GM18507 (cell line): ENCODE measurements at regions not wholly inside any gene's neighbourhood (a gene's known extent, or its start where the extent isn't known, plus 50 kb on each side); places are given as distances from the start of the nearest gene placed in this dataset.

ENCODE experiments used
- DNase-seq: peaks from one replicate; pipeline ENCODE4 v3.0.0; 2011; ENCODE audit warnings: low read depth; ENCODE audit not compliant: insufficient read length; ENCODE audit errors: extremely low spot score
- FAIRE-seq: peaks from 2 replicates; lab custom pipeline; 2011; peaks lifted over from hg19 to GRCh38; lab: Jason Lieb, UNC

DNA sequence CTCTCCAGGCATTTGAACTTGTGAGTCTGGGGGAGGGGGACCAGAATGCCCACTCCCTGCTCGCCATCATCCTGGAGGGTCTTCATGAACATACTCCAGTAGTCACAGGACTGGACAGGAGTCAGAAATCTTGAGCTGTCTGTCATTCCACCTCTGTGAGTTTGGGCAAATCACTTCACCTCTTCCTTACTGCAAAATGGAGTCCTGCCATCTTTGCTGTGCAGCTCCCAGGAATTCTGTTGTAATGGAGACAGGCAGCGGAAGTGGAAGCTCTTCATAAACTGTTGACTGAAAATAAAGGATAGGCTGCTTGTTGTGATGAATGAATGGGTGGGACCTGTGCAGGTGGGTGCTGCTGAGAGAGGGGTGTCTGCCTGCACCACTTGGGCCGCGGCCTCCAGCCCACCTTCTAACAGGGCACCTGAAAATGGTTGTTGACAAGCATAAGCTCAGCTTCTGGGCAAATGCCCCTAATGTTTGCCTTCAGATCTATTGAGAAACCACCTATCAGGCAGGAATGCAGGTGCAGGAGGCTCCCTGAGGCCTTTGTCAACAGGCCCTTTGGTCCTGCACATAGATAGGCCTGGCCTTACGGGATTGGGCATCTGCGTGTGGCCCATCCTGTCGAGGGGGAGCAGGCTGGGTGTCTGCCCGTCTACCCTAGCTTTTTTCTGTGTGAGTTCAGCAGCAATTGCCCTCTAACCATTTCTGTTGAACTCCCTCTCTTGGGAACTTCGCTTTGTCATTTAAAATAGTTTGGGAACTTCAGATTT, 321.0 kb downstream of the RPS6KC1 start:
- DNase-seq (no peak), FAIRE-seq (no peak)

DNA sequence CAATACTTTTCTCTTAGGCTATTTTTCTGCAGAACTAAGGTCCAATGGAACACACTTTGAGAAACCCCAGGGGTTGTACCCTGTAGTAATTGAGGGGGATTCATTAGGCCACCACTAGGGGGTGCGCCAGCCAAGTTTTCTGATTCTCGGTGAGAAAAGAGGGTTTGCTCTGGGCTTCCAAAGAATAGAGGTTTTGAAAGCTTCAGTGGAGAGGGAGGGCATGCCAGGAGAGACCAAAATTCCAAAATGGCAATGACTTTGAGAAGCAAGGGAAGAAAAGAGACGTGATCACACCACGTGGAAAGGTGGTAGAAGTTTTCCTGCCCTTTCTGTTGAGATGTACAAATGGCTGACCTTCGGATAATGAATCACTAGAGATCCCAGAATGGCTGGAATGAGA, 323.3 kb downstream of the RPS6KC1 start:
- peak; percentile 36 for DNase-seq
- FAIRE-seq: peak; percentile 39

DNA sequence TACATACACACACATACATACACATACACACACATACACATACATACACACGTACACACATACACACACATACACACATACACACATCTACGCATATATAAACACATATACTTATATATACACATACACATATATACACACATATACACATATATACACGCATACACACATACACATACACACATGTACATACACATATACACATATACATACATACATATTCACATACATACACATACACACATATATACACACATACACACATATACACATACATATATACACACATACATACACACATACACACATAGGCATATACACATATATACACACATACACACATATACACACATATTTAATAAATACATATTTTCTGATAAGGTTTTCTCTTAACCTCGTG, 324.0 kb downstream of the RPS6KC1 start:
- DNase-seq (no peak), FAIRE-seq (no peak)

DNA sequence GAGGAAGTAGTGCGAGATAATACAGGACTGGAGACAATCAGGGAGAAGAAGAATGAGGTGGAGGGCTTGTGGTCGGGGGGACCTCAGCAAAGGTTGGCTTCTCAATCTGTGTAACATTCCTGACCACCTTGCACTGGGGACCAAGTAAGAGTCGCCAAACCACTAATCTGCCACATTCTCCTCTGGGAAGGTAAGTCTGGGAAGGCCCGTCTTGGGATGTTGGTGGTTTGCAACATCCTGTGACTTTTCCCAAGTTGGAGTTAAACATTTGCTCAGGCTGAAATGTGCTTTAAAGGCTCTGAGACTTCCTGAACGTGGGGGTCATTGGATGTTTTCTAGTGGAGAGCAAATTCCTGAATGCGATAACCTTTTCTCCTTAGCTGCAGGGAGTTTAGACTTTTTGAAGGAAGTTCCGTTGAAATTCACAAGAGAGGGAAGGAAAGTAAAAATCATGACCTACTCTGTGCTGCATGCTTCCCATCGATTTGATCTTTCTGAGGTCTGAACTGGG, 325.9 kb downstream of the RPS6KC1 start:
- no peak for DNase-seq
- no peak for FAIRE-seq

DNA sequence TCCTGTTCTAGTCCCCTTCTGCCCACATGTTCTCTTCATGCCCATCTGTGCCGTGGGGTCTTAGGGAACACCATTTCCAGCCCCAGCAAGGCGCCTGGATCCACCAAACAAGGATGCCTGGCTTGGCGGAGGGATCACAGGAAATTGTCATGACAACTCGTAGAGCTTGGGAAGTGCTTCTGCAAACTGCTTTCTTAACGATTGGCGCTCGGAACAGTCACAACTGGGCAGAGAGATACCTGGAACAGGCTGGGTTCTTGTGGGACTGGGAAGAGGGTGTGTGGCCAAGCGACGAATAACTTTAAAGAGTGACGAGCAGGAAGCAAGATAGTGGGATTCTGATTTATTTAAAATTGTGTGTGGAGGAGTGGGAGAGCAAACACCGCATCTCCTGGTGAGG, 329.8 kb downstream of the RPS6KC1 start:
- FAIRE-seq: no peak
- no peak for DNase-seq

DNA sequence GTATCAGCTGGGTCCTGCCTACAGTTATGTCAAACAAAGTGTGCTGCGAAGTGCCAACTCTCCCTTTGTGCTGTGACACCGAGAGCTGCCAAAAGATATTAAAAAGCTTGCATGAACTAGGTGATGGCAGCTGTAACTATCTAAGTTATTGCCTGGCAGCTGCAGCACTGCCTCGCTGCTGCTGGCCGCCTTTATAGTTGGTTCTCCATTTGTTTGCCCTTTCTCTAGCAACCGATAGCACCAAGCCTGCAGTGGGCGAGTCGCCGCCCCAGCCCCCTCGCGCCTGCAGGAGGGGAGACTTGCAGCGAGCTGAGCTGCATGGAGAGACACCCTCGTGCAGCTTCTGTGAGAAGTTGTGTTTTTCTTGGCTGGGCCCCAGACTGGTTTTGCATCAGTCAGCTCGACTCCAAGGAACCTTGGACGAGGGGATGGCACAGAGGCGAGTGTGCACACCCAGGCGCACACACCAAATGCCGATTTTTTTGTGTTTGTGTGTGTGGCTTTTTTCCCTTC, 330.6 kb downstream of the RPS6KC1 start:
- DNase-seq: no peak
- FAIRE-seq: no peak

DNA sequence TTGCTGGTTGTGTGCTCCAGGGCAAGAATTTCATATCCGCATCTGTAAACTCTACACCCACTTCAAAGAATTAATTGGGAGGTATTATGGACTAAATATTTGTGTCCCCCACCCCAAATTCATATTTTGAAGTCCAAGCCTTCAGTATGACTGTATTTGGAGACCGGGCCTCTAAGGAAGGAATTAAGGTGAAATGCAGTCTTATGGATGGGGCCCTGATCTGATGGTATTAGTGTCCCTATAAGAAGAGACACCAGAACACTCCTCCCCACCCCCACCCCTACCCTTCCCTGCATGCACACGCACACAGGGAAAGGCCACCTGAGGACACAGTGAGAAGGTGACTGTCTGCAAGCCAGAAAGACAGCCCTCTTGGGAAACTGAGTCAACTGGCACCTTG, 332.4 kb downstream of the RPS6KC1 start:
- FAIRE-seq (no peak), DNase-seq (no peak)

DNA sequence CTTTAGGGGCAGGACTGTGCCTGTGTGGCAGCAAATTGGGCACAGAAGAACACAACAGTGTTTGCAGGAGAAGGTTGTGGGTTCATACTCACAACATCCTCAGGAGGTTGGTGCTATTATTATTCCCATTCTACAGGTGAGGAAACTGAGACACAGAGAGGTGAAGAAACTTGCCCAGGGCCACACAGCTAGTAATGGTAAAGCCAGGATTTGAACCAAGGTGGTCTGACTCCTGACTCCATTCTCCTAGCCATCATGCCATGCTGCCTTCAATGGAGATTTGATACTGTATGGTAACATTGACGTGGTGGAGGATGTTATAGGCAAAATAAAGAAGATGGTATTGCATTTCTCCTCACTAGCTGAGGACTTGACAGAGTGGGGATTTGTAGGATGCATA, 334.2 kb downstream of the RPS6KC1 start:
- FAIRE-seq (no peak), DNase-seq (no peak)

DNA sequence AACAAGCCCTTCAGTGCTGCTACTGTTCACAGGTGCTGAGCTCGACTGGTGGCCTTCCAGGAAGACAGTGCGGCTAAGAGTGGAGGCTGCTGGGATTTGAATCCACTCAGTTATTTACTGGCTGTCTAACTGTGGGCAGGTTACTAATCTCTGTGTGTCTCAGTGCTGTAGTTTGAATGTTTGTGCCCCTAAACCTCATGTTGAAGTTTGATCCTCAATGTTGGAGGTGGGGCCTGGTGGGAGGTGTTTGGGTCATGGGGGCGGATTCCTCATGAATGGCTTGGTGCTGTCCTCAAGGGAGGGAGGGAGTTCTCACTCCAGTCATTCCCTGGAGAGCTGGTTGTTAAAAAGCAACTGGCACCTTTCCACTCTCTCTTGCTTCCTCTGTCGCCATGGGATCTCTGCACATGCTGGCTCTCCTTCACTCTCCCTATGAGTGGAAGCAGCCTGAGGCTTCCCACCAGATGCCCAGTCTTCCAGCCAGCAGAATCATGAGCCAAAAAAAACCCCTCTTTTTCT, 334.8 kb downstream of the RPS6KC1 start:
- DNase-seq: no peak

DNA sequence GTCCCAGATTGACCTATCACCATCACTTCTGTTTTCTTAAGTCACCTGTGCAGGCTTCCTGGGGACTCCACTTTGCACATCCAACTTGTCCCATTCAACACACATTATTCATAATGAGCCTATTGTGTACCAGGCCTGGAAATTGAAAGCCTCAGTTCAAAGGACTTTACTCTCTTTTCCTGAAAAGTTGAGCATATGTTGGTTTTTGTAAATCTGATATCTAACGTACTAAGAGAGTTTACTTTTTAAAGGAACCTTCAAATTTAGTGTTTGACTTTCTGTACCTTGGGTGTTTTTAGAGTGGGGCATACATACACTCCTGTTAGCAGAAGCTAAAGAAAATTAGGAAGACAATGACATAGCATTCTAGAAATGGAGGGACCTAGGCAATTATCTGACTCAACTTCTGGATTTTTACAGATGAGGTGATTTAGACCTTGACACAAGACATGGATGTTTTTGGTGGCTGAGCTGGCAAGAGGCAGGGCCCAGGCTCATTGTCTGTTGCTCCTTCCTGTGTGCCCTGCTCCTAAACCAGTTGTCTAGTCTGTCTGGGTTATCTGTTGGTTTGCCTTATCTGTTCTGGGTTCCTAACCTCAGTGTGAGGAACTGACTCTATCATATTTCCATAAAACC, 336.5 kb downstream of the RPS6KC1 start:
- DNase-seq (no peak), FAIRE-seq (no peak)

More for the DNA sequence above, 334.8 kb downstream of the RPS6KC1 start:
- no peak for FAIRE-seq

DNA sequence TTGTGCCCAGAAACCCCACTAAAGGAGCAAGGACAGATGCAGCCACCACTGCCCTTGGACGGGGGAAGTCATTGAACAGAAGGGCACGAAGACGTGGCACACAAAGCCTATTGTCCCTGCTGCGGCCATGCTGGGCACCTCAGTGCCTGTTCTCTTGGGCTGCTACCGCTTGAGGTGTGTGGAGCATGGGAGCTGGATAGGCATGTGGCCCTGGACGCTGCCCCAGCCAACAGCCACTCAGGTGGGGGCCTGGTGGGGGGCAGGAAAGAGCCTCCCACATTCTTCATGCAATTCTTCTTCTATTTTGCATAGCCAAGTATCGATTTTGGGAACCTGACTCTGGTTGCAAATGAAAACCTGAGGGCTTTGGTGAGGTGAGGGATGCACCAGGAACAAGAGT, 337.2 kb downstream of the RPS6KC1 start:
- DNase-seq: no peak
- FAIRE-seq: no peak

DNA sequence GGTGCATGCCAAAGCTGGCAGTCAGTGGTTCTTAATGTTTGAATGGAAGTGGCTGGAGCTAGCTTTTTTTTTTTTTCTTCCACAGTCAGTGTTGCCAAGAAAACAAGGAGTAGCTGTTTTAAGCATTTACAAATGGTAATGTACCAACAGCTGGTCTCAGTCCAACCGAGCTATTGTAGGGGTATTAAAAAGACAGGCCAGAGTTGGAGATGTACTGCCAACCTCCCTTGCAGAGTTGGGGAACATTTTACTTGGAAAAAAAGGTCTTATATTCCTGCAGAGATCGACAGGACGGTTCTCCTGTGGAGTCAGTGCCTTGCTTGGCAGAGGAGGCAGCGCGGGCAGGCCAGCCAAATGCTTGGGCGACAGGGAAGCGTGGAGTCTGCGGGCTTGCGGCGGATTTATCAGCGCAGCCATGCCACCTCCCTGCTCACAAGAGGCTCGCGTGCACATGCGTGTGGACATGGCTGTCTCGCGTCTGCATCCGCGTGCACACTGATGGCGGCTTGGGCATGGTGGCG, 338.1 kb downstream of the RPS6KC1 start:
- FAIRE-seq (no peak), DNase-seq (no peak)

DNA sequence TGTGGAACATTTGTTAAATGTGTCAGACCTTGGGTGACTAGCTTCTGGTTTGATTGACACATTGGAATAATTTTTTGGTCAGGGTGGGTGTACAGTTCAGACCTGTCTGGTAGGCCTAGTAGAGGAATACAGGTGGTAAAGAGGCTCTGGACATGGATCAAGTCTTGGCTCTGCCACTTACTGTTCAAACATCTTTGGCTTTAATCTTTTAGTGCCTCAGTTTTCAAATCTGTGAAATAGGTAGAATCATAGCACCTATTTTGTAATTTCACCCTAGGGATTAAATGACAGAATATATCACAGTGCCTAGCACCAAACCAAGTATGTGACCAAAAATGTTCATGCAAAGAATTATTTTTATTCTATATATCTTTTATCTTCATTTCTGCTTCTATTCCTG, 340.4 kb downstream of the RPS6KC1 start:
- DNase-seq (no peak), FAIRE-seq (no peak)

DNA sequence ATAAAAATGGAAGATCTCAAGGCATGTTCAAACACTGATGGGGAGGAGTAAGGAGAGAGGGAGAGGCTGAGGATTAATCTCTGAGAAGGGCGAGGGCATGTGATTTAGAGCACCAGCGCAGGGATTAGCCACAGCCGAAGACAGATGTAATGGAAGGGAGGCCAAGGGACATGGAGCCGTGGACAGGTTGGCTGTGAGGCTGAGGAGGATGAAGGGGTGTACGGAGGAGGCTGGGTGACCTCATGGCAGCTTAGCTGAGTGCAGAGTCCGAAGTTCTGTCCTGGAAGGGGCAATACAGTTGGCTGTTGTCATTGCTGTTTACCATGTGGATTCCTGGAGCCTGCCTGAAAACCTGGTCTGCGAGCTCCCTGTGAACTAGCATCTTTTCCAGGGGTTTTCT, 342.8 kb downstream of the RPS6KC1 start:
- no peak for FAIRE-seq
- no peak for DNase-seq

DNA sequence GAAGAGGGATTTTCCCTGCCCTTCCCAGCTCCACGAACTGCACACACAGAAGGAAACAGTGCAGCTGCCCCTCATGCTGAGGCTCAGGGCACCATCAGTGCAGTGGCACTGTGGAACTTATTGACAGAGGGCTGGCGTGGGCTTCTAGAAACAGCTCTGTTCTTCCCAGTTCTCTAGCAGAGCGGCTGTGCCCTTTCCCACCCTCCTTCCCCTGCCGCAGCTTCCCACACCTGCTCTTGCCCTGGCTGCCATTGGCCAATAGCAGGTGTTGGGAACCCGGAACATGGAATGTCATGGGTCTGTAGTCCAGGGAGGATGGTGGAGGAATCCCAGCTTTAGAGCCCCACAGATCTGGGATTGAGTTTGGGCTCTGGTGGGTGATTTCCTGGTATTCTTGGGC, 343.8 kb downstream of the RPS6KC1 start:
- FAIRE-seq: no peak
- no peak for DNase-seq

DNA sequence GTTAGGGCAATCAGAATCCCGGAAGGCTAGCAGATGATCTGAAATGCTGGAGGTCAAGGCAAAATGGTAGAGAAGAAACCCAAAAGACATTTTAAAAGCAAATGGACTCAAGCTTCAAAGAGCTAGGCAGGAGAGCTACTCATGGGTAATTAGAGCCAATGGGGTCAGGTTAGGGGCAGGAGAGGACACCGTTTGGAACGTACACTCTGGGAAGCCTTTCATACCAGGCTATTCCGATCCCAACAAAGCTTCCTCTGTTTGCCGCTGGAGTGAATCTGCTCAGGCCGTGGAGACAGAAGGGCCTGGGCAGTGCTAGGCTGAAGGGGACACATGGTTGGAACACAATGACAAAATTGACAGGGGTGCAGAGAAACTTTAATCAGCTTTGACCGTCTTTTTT, 346.6 kb downstream of the RPS6KC1 start:
- DNase-seq: no peak
- no peak for FAIRE-seq

DNA sequence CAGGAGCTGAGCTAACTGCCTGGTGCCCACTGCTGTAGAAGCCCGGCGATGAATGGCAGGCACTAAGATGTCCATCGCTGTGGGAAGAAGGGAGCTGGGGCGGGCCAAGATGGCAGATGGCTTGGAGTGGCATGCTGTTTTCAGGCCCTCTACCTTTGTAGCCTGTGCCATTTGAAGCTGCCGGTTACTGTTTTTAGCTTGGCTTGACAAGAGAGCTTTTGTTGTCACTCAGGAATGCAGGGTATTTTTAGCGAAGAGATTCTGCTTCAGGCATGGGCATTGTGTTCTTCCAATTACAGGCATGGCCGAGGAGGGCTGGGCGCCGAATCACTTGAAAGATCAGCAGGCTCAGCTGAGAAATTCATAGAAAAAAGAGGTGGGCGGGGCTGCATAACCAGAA, 348.7 kb downstream of the RPS6KC1 start:
- FAIRE-seq (no peak), DNase-seq (no peak)

DNA sequence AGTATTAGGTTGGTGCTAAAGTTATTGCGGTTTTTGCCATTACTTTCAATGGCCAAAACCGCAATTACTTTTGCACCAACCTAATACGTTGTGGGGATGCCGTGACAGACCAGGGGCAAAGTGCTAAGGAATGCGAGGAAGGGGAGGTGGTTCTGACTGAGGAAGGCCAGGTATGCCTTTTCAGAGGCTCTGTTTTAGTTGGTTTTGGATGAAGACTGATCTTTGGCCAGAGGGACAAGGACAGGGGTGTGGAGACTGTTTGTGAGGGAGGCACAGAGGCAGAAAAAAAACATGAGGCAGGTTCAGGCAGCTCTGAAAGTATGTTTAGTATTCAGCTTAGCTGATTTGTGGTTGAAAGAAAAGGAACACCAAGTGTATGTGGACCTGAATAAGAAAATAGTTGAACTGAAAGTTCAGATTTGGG, 358.2 kb downstream of the RPS6KC1 start:
- no peak for DNase-seq
- FAIRE-seq: no peak

DNA sequence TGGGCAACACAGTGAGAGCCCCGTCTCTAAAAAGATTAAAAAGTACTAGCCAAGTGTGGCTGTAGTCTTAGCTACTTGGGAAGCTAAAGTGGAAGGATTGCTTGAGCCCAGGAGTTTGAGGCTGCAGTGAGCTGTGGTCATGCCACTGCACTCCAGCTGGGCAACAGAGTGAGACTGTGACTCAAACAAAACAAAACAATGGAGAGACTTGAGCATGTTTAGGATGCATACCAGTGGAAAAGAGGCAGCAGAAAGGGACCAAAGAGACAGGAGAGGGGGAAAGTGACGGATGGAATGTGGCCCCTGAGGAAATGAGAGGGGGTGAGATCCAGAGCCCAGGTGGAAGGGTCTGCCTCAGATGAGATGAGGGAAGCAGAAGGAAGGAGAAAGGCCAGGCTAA, 358.9 kb downstream of the RPS6KC1 start:
- no peak for FAIRE-seq

DNA sequence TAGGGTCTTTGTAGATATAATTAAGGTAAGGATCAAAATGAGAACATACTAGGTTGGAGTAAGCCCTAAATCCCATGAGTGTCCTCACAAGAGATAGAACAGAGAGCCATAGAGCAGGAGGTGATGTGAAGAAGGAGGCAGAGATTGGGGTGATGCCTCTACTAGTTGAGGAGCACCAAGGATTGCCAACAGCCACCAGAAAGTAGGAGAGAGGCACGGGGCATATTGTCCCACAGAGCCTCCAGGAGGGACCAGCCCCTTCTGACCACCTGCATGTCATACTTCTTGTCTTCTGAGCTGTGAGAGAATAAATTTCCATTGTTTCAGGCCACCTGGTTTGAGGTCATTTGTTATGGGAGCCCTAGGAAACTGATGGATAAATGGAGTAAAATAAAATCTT, 363.3 kb downstream of the RPS6KC1 start:
- DNase-seq (no peak), FAIRE-seq (no peak)

More for the DNA sequence above, 358.9 kb downstream of the RPS6KC1 start:
- DNase-seq: no peak
